Nephron (organoid): ENCODE measurements at regions not wholly inside any gene's neighbourhood (a gene's known extent, or its start where the extent isn't known, plus 50 kb on each side); places are given as distances from the start of the nearest gene placed in this dataset.
"Not testable (repeated sequence)": the region's sequence is repeated elsewhere in the genome, so short reads cannot be mapped to it uniquely, and the experiment has no call there.

Experiments
- H3K27ac Mint-ChIP-seq, 3 experiments: 2 replicates each; pipeline ENCODE4 v1.8.0; 2020; ENCODE audit warnings: mixed read lengths in 3 of 3, mild to moderate bottlenecking in 2 of 3, moderate library complexity in 1 of 3
- H3K27me3 Mint-ChIP-seq: 2 replicates; pipeline ENCODE4 v1.8.0; 2021; ENCODE audit warnings: low read depth, mild to moderate bottlenecking, moderate library complexity, mixed read lengths
- H3K36me3 Mint-ChIP-seq: 2 replicates; pipeline ENCODE4 v1.8.0; 2020; ENCODE audit warnings: low read depth, mixed read lengths
- H3K4me1 Mint-ChIP-seq: 2 replicates; pipeline ENCODE4 v1.8.0; 2020; ENCODE audit warnings: mixed read lengths
- H3K4me3 Mint-ChIP-seq, 3 experiments: 2 replicates each; pipeline ENCODE4 v1.8.0; 2020; ENCODE audit warnings: mild to moderate bottlenecking in 3 of 3, mixed read lengths in 3 of 3, moderate library complexity in 2 of 3
- H3K9me3 Mint-ChIP-seq: 2 replicates; pipeline ENCODE4 v1.8.0; 2020; ENCODE audit warnings: mixed read lengths
- TF ChIP-seq, protein P1 (sequence below), 3 experiments: fragments of 200-600 bp; sonication (generic); IDR thresholded peaks; one replicate each; pipeline ENCODE4 v1.5.0; 2021; ENCODE audit warnings: antibody characterized with exemption in 3 of 3; ENCODE audit not compliant: unreplicated experiment in 3 of 3

DNA sequence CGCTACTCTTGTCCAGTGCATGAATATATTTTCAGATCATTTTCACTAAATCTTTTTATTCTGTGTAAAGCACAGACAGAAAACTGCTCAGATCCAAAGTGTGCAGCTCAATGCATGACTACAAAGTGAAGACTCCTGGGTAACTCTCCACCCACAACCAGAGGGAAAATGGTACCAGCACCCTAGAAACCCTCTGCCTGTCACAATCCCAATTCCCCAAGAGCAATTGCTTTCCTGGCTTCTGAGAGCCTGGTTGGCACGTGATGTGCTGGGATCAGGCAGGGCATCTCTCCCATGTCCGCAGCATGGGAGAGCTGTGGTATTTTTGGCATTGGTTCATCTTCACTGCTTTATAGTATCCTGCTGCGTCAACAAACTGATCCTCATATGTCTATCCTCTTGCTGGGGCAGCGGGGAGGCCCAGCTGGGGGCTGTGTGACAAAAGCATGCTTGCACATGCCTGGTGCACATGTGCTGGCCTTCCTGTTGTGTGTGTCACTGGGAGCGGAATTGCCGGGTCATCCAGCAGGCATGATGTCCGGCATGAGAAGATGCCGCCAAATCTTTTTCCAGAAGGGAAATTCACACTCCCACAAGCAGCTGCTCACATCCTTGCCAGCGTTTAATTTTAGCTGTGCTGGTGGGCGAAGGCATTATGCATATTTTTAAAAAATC lies 278.9 kb upstream of the FOXF1 start:
- Mint-ChIP-seq H3K9me3 (peaks cover 8% of the 10 kb centered on the region), H3K4me3 (no peak overlapping the region), H3K27me3 (peaks cover 6% of the 10 kb centered on the region), H3K4me1 (peaks cover 5% of the 10 kb centered on the region), H3K27ac (no peak overlapping the region), H3K36me3 (no peaks in the 10 kb centered on the region)
- TF ChIP-seq, protein P1, sequence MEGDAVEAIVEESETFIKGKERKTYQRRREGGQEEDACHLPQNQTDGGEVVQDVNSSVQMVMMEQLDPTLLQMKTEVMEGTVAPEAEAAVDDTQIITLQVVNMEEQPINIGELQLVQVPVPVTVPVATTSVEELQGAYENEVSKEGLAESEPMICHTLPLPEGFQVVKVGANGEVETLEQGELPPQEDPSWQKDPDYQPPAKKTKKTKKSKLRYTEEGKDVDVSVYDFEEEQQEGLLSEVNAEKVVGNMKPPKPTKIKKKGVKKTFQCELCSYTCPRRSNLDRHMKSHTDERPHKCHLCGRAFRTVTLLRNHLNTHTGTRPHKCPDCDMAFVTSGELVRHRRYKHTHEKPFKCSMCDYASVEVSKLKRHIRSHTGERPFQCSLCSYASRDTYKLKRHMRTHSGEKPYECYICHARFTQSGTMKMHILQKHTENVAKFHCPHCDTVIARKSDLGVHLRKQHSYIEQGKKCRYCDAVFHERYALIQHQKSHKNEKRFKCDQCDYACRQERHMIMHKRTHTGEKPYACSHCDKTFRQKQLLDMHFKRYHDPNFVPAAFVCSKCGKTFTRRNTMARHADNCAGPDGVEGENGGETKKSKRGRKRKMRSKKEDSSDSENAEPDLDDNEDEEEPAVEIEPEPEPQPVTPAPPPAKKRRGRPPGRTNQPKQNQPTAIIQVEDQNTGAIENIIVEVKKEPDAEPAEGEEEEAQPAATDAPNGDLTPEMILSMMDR (IDR thresholded peaks at IDR 0.05; ENCODE audit: unreplicated experiment in 3 of 3) = no peak

DNA sequence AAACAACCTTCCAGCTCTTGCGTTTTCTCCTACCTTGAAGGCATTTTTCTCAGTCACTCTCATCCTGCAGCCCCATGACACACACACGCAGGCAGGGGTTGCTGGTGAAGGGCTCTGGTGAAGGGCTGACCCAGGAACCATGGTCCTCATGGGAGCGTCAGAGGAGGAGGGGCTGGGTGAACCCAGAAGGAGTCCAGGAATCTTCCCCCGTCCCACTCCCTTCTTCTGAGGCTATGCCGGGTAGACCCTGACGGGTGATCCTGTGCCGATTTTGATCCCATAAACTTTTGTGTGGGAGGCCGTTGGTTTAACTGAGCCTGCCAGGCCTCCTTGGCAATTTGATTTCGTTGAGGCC lies 278.4 kb upstream of the FOXF1 start:
- Mint-ChIP-seq H3K27ac (no peak overlapping the region), H3K36me3 (no peaks in the 10 kb centered on the region)

DNA sequence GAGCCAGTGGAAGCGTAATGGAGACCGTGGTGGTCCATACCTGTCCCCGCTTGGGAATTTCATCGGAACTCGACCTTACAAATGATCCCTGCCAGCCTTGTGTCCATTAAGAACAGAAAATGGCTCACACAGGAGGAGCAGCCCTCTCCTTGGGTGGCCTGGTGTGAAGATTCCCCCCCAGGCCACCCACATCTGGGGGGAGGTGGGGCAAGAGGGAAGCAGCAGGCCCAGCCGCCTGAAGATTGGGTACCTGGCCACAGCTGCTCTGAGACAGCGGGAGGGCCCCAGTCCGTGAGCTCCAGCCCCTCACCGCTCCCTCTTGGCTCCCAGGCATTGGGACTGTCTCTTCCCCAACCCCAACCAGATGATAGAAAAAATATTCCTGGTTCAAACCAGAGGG lies 277.8 kb upstream of the FOXF1 start:
- no peak overlapping the region for H3K27ac Mint-ChIP-seq
- H3K9me3 Mint-ChIP-seq = peaks cover 8% of the 10 kb centered on the region
- H3K4me1 Mint-ChIP-seq = peaks cover 4% of the 10 kb centered on the region
- H3K27me3 Mint-ChIP-seq = peaks cover 6% of the 10 kb centered on the region
- TF ChIP-seq, protein P1 (IDR thresholded peaks at IDR 0.05; ENCODE audit: unreplicated experiment in 3 of 3) = no peak
- no peaks in the 10 kb centered on the region for H3K36me3 Mint-ChIP-seq
- H3K4me3 Mint-ChIP-seq = no peak overlapping the region

More for the DNA sequence above, 278.4 kb upstream of the FOXF1 start:
- peaks cover 8% of the 10 kb centered on the region for H3K9me3 Mint-ChIP-seq
- H3K4me3 Mint-ChIP-seq = no peak overlapping the region
- TF ChIP-seq, protein P1 (IDR thresholded peaks at IDR 0.05; ENCODE audit: unreplicated experiment in 3 of 3) = no peak
- peaks cover 5% of the 10 kb centered on the region for H3K4me1 Mint-ChIP-seq
- peaks cover 6% of the 10 kb centered on the region for H3K27me3 Mint-ChIP-seq

DNA sequence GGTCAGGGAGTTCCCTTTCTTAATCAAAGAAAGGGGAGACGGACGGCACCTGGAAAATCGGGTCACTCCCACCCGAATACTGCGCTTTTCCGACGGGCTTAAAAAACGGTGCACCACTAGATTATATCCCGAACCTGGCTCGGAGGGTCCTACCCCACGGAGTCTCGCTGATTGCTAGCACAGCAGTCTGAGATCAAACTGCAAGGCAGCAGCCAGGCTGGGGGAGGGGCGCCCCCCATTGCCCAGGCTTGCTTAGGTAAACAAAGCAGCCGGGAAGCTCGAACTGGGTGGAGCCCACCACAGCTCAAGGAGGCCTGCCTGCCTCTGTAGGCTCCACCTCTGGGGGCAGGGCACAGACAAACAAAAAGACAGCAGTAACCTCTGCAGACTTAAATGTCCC lies 276.8 kb upstream of the FOXF1 start:
- not testable (repeated sequence) for H3K9me3 Mint-ChIP-seq, H3K4me1 Mint-ChIP-seq, H3K27me3 Mint-ChIP-seq, H3K27ac Mint-ChIP-seq, H3K4me3 Mint-ChIP-seq, H3K36me3 Mint-ChIP-seq

DNA sequence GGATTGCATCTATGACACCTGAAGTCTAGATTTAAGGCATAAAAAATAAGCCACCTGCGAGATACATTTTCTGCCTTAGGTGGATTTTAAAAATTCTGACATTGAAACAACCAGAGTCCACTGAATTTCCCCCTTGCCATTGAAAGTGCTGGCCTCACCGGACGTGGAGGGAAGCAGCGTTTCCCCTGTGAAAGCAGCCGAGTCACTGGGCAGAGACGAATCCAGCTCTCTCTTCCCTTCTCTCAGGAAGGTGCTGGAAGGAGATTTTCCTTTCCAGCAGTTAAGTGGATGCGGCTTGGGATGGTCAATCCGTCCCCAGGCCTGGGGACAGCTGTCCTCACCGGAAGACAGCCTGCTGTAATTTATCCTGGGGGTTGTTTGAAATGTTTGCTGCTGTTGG lies 270.9 kb upstream of the FOXF1 start:
- H3K36me3 Mint-ChIP-seq = no peaks in the 10 kb centered on the region
- no peaks in the 10 kb centered on the region for H3K4me1 Mint-ChIP-seq
- TF ChIP-seq, protein P1 (IDR thresholded peaks at IDR 0.05; ENCODE audit: unreplicated experiment in 3 of 3) = no peak
- H3K9me3 Mint-ChIP-seq = no peaks in the 10 kb centered on the region
- peaks cover 48% of the 10 kb centered on the region for H3K27me3 Mint-ChIP-seq
- no peak overlapping the region for H3K27ac Mint-ChIP-seq
- no peak overlapping the region for H3K4me3 Mint-ChIP-seq

DNA sequence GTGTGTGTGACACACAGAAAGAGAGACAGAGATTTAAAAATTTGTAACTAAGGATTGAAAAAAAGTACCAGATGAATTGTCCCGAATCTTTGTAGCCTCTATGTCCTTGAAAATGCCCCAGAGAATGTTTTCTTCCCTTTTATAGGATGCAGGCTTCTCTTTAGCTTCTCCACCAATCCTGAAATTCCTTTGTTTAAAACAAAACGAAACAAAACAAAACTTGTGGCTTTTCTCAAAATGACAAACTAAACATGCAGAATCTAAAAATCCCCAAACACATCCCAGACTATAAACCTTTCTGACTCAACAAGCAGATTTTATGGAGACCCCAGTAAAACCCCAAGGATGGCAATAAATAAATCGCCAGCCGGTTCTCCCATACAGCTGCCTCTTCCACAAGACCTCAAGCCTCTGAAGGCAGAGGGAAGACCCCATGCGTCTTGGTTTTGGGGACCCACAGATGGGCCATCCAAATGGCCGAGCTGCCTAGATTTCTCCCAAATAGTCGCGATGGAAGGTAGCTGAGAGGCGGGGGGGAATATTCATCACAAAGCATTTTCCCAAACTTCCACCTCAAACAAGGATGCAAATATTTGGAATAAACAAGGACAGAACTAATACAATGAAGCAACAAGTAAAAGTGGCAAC lies 269.5 kb upstream of the FOXF1 start:
- Mint-ChIP-seq H3K9me3 (peaks cover 3% of the 10 kb centered on the region), H3K4me3 (no peak overlapping the region), H3K4me1 (no peaks in the 10 kb centered on the region), H3K27ac (no peak overlapping the region), H3K27me3 (peaks cover 62% of the 10 kb centered on the region), H3K36me3 (no peaks in the 10 kb centered on the region)
- TF ChIP-seq, protein P1 (IDR thresholded peaks at IDR 0.05; ENCODE audit: unreplicated experiment in 3 of 3) = no peak
